DND-41 (cell line): ENCODE measurements at regions not wholly inside any gene's neighbourhood (a gene's known extent, or its start where the extent isn't known, plus 50 kb on each side); places are given as distances from the start of the nearest gene placed in this dataset.
"Not testable (repeated sequence)": the region's sequence is repeated elsewhere in the genome, so short reads cannot be mapped to it uniquely, and the experiment has no call there.

Experiments
- ATAC-seq: fragments of 200-7000 bp; cut with Tn5 transposase; 3 replicates; pipeline ENCODE4 v1.9.1; 2021; ENCODE audit warnings: low read depth; ENCODE audit not compliant: insufficient read depth
- DNase-seq: peaks from one replicate; pipeline ENCODE4 v3.0.0-alpha.2; 2020
- H2AFZ ChIP-seq: 2 replicates; pipeline ENCODE4 v1.6.0; 2012; ENCODE audit warnings: low read depth, low read length
- H3K27ac ChIP-seq: 2 replicates; pipeline ENCODE4 v1.5.1; 2012; ENCODE audit warnings: low read length, inconsistent platforms
- H3K27me3 ChIP-seq: fragments of 200-600 bp; sonication (generic); 2 replicates; pipeline ENCODE4 v1.6.0; 2012; ENCODE audit warnings: low read length, mild to moderate bottlenecking, inconsistent platforms; ENCODE audit not compliant: insufficient read depth, poor library complexity
- H3K36me3 ChIP-seq: 2 replicates; pipeline ENCODE4 v1.5.1; 2012; ENCODE audit warnings: low read length, inconsistent platforms; ENCODE audit not compliant: insufficient read depth
- H3K4me1 ChIP-seq: 2 replicates; pipeline ENCODE4 v1.5.1; 2012; ENCODE audit warnings: mild to moderate bottlenecking, low read length; ENCODE audit not compliant: insufficient read depth
- H3K4me2 ChIP-seq: 2 replicates; pipeline ENCODE4 v1.6.0; 2012; ENCODE audit warnings: mild to moderate bottlenecking, moderate library complexity, low read length, inconsistent platforms; ENCODE audit not compliant: insufficient read depth
- H3K4me3 ChIP-seq, 2 experiments: fragments of 200-600 bp in 1 of 2; shearing (Covaris generic) in 1 of 2; 2 replicates each; pipeline ENCODE4 v1.5.1; 2012 to 2016; ENCODE audit warnings: inconsistent platforms in 2 of 2, low read length in 2 of 2, mild to moderate bottlenecking in 2 of 2, low read depth in 1 of 2, moderate library complexity in 1 of 2
- H3K79me2 ChIP-seq: 2 replicates; pipeline ENCODE4 v1.6.0; 2012; ENCODE audit warnings: low read length, inconsistent platforms; ENCODE audit not compliant: insufficient read depth
- H3K9ac ChIP-seq: 2 replicates; pipeline ENCODE4 v1.6.0; 2012; ENCODE audit warnings: low read depth, mild to moderate bottlenecking, inconsistent platforms, low read length, moderate library complexity
- H3K9me3 ChIP-seq: 2 replicates; pipeline ENCODE4 v1.5.1; 2012; ENCODE audit warnings: low read length, moderate library complexity, mild to moderate bottlenecking, inconsistent platforms; ENCODE audit not compliant: insufficient read depth, severe bottlenecking
- H4K20me1 ChIP-seq: 2 replicates; pipeline ENCODE4 v1.6.0; 2012; ENCODE audit warnings: low read length; ENCODE audit not compliant: insufficient read depth
- CTCF ChIP-seq: IDR thresholded peaks from 2 replicates; pipeline ENCODE4 v1.5.1; 2012; ENCODE audit warnings: borderline replicate concordance, low read length, moderate library complexity, mild to moderate bottlenecking; ENCODE audit not compliant: poor library complexity, severe bottlenecking; ENCODE audit errors: extremely low read depth
- EZH2 ChIP-seq: IDR thresholded peaks from 3 replicates; pipeline ENCODE4 v1.6.1; 2012; ENCODE audit warnings: borderline replicate concordance, low read depth, mild to moderate bottlenecking, moderate library complexity, low read length, inconsistent platforms; ENCODE audit not compliant: severe bottlenecking

GRCh38 chr6:118705544-118706491 is 54.4 kb upstream of the CEP85L start:
- peak overlapping the region; percentile 70 for H3K9ac ChIP-seq
- no peaks in the 10 kb centered on the region for H3K9me3 ChIP-seq
- no peak for TF ChIP-seq CTCF
- no peaks in the 10 kb centered on the region for H3K27me3 ChIP-seq
- peak overlapping the region; percentile 6 to 50; a peak in 3 of 4 replicates for H3K4me3 ChIP-seq
- ATAC-seq: peak; percentile 61
- H3K36me3 ChIP-seq: peaks cover 8% of the 10 kb centered on the region
- peak; percentile 55 for DNase-seq
- peaks cover 86% of the 10 kb centered on the region for H3K79me2 ChIP-seq
- peak overlapping the region; percentile 79 for H3K4me2 ChIP-seq
- peak overlapping the region; percentile 73 for H3K27ac ChIP-seq
- H4K20me1 ChIP-seq: peaks cover 3% of the 10 kb centered on the region; the same call in 1 of the 2 replicates
- peak overlapping the region; percentile 45; the same call in 1 of the 2 replicates for H2AFZ ChIP-seq
- H3K4me1 ChIP-seq: peaks cover 57% of the 10 kb centered on the region

- H4K20me1 ChIP-seq: peaks cover 5% of the 10 kb centered on the region; the same call in 1 of the 2 replicates
These were observed 53.5 kb upstream of the CEP85L start for GRCh38 chr6:118704915-118705314.

GRCh38 chr6:118701260-118701659 is 49.9 kb upstream of the CEP85L start:
- ATAC-seq, H3K4me3 ChIP-seq, H3K4me2 ChIP-seq, H3K27me3 ChIP-seq, H3K27ac ChIP-seq, DNase-seq, H3K9me3 ChIP-seq, H4K20me1 ChIP-seq, H3K9ac ChIP-seq, H2AFZ ChIP-seq: not testable (repeated sequence)
- H3K79me2 ChIP-seq: peaks cover 94% of the 10 kb centered on the region
- peaks cover 22% of the 10 kb centered on the region for H3K4me1 ChIP-seq
- peaks cover 15% of the 10 kb centered on the region for H3K36me3 ChIP-seq

More at GRCh38 chr6:118704915-118705314, 53.5 kb upstream of the CEP85L start:
- Histone ChIP-seq H3K4me1 (peaks cover 48% of the 10 kb centered on the region), H3K4me2 (0 out of 2 replicates have a peak overlapping the region, but pooled peaks have one; percentile 79), H3K27me3 (no peaks in the 10 kb centered on the region), H3K4me3 (no peak overlapping the region), H3K27ac (peak overlapping the region; percentile 73), H3K9ac (no peak overlapping the region; the same call in 1 of the 2 replicates), H3K79me2 (peaks cover 95% of the 10 kb centered on the region), H2AFZ (no peak overlapping the region), H3K9me3 (no peaks in the 10 kb centered on the region), H3K36me3 (peaks cover 17% of the 10 kb centered on the region)
- TF ChIP-seq CTCF (no peak), EZH2 (no peak)
- no peak for DNase-seq
- ATAC-seq: no peak
